HL-60 (cell line): ENCODE measurements at regions not wholly inside any gene's neighbourhood (a gene's known extent, or its start where the extent isn't known, plus 50 kb on each side); places are given as distances from the start of the nearest gene placed in this dataset.

Experiments
- GABPA ChIP-seq: IDR thresholded peaks from 2 replicates; pipeline ENCODE4 v1.6.1; 2012; ENCODE audit warnings: low read depth
- POLR2AphosphoS5 ChIP-seq: IDR thresholded peaks from 2 replicates; pipeline ENCODE4 v1.6.1; 2012; ENCODE audit warnings: low read depth
- TF ChIP-seq, protein P1 (sequence below): IDR thresholded peaks from one replicate; pipeline ENCODE4 v1.5.1; 2011; ENCODE audit warnings: low read length, control low read depth, inconsistent platforms; ENCODE audit not compliant: insufficient read depth
- TF ChIP-seq, protein P2 (sequence below): IDR thresholded peaks from 2 replicates; pipeline ENCODE4 v1.6.1; 2012; ENCODE audit warnings: low read depth; ENCODE audit not compliant: insufficient replicate concordance

DNA sequence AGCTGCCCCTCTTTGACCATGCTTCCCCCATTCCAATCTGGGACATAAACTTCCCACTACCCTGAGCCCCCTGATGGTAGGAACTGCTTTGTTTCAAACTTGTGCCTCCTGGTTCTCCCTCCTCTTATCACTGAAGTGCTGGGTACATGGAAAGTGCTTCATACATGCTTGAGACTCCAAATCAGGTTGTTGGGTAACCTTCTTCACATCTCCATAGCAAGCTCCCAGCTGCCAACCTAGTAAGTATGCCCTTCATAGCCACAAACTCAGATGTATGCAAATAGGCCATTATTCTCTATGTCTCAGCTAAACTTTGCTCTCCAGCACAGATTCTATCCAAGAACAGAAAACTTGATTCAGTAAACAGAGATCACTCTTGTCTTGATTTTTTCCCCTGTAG is 310.6 kb upstream of the IRX3 start:
- TF ChIP-seq, protein P1, sequence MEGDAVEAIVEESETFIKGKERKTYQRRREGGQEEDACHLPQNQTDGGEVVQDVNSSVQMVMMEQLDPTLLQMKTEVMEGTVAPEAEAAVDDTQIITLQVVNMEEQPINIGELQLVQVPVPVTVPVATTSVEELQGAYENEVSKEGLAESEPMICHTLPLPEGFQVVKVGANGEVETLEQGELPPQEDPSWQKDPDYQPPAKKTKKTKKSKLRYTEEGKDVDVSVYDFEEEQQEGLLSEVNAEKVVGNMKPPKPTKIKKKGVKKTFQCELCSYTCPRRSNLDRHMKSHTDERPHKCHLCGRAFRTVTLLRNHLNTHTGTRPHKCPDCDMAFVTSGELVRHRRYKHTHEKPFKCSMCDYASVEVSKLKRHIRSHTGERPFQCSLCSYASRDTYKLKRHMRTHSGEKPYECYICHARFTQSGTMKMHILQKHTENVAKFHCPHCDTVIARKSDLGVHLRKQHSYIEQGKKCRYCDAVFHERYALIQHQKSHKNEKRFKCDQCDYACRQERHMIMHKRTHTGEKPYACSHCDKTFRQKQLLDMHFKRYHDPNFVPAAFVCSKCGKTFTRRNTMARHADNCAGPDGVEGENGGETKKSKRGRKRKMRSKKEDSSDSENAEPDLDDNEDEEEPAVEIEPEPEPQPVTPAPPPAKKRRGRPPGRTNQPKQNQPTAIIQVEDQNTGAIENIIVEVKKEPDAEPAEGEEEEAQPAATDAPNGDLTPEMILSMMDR, result no peak
- TF ChIP-seq POLR2AphosphoS5 (no peak), GABPA (no peak)
- TF ChIP-seq, protein P2, sequence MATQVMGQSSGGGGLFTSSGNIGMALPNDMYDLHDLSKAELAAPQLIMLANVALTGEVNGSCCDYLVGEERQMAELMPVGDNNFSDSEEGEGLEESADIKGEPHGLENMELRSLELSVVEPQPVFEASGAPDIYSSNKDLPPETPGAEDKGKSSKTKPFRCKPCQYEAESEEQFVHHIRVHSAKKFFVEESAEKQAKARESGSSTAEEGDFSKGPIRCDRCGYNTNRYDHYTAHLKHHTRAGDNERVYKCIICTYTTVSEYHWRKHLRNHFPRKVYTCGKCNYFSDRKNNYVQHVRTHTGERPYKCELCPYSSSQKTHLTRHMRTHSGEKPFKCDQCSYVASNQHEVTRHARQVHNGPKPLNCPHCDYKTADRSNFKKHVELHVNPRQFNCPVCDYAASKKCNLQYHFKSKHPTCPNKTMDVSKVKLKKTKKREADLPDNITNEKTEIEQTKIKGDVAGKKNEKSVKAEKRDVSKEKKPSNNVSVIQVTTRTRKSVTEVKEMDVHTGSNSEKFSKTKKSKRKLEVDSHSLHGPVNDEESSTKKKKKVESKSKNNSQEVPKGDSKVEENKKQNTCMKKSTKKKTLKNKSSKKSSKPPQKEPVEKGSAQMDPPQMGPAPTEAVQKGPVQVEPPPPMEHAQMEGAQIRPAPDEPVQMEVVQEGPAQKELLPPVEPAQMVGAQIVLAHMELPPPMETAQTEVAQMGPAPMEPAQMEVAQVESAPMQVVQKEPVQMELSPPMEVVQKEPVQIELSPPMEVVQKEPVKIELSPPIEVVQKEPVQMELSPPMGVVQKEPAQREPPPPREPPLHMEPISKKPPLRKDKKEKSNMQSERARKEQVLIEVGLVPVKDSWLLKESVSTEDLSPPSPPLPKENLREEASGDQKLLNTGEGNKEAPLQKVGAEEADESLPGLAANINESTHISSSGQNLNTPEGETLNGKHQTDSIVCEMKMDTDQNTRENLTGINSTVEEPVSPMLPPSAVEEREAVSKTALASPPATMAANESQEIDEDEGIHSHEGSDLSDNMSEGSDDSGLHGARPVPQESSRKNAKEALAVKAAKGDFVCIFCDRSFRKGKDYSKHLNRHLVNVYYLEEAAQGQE, result no peak
